ENCODE measurements at regions not wholly inside any gene's neighbourhood (a gene's known extent, or its start where the extent isn't known, plus 50 kb on each side); places are given as distances from the start of the nearest gene placed in this dataset.

DNA sequence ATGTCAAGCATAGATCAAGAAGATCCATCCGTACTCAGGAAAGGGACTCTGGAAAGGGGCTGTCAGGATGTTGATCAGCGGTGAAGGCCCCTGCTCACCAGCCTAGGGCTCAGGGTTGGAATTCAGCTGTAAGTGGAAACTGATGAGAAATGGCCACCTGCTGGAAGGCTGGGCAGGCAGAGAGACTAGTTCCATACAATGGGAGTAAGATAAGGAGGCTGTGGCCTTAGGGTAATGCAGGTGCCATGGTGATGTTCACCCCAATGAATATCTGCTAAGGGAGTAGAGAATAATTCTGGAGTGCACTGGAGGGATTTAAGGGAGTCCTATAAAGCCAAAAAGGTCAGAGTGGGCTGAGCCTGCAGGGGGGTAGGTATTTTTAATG lies 256.6 kb downstream of the CYRIA start:
- Histone ChIP-seq H3K4me3 (no peak overlapping the region), H3K27me3 (no peaks in the 10 kb centered on the region), H3K36me3 (no peaks in the 10 kb centered on the region), H3K9me3 (no peaks in the 10 kb centered on the region), H3K4me1 (no peaks in the 10 kb centered on the region), H3K27ac (no peak overlapping the region)
- DNase-seq (ENCODE audit: low spot score in 2 of 2): no peak
- WGBS: 93% methylated on average over 2 of the region's 2 CpGs
- TF ChIP-seq POLR2A (IDR thresholded peaks at IDR 0.05) (no peak), POLR2AphosphoS5 (IDR thresholded peaks at IDR 0.05) (no peak), EP300 (IDR thresholded peaks at IDR 0.05) (no peak)
- TF ChIP-seq, protein P1, sequence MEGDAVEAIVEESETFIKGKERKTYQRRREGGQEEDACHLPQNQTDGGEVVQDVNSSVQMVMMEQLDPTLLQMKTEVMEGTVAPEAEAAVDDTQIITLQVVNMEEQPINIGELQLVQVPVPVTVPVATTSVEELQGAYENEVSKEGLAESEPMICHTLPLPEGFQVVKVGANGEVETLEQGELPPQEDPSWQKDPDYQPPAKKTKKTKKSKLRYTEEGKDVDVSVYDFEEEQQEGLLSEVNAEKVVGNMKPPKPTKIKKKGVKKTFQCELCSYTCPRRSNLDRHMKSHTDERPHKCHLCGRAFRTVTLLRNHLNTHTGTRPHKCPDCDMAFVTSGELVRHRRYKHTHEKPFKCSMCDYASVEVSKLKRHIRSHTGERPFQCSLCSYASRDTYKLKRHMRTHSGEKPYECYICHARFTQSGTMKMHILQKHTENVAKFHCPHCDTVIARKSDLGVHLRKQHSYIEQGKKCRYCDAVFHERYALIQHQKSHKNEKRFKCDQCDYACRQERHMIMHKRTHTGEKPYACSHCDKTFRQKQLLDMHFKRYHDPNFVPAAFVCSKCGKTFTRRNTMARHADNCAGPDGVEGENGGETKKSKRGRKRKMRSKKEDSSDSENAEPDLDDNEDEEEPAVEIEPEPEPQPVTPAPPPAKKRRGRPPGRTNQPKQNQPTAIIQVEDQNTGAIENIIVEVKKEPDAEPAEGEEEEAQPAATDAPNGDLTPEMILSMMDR (IDR thresholded peaks at IDR 0.05): no peak

DNA sequence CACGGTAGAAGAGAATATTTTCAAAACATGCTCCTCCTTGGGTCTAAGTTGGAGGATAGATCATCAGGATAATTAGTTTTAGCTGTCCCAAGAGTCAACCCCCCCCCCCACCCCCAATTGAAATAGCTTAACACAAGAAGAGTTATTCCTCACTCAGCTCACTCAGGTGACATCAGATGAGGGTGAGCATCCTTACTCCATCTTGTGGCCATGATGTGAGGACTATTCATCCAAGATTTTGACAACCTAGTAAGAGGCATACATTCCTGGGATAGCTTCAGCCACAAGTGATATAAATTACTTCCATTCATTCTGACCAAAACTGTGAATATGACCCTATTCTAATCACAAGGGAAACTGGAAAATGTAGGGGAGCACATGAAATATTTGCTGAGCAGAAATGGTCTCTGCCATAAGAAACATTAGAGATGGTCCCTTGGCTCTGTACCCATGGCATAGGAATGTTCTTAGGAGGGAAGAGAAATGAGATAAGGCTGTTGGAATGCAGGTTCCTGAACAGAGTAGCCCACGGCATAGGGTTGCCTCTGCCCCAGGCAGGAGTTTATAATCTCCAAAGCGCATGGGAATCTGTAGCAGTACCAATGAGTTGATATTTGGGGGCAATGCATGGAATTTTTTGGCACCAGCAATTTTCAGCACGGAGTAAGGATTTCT lies 257.2 kb downstream of the CYRIA start:
- no peak for DNase-seq (ENCODE audit: low spot score in 2 of 2)
- H3K27ac ChIP-seq: no peak overlapping the region
- H3K4me1 ChIP-seq: no peaks in the 10 kb centered on the region
- no peaks in the 10 kb centered on the region for H3K9me3 ChIP-seq
- 62% methylated on average over 4 of the region's 4 CpGs for WGBS
- no peaks in the 10 kb centered on the region for H3K36me3 ChIP-seq
- TF ChIP-seq POLR2A (IDR thresholded peaks at IDR 0.05): no peak
- TF ChIP-seq EP300 (IDR thresholded peaks at IDR 0.05): no peak
- TF ChIP-seq, protein P1 (IDR thresholded peaks at IDR 0.05): no peak
- no peak for TF ChIP-seq POLR2AphosphoS5 (IDR thresholded peaks at IDR 0.05)
- no peaks in the 10 kb centered on the region for H3K27me3 ChIP-seq
- no peak overlapping the region for H3K4me3 ChIP-seq

DNA sequence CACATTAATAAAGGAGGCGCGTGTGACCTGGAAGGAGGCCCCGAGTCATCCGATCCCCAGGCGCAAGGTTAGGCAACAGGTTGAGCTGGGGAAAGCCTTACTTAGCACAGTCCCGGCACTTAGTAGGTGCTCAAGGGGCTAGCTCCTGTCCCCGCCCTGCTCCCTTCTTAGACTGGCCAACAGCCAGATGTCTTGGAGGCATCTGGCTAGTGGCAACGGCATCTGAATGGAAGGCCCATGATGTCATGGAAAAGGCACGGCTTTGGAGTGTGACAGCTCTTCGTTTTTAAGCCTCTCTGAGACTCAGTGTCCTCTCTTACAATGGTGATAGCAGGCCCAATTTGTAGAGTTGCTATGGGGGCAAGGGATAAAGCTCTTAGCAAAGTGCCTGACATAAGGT lies 258.3 kb downstream of the CYRIA start:
- 66% methylated on average over 10 of the region's 10 CpGs for WGBS
- H3K4me3 ChIP-seq: no peak overlapping the region
- no peaks in the 10 kb centered on the region for H3K36me3 ChIP-seq
- no peaks in the 10 kb centered on the region for H3K27me3 ChIP-seq
- TF ChIP-seq, protein P1 (IDR thresholded peaks at IDR 0.05): no peak
- no peak for TF ChIP-seq POLR2AphosphoS5 (IDR thresholded peaks at IDR 0.05)
- no peak for TF ChIP-seq POLR2A (IDR thresholded peaks at IDR 0.05)
- TF ChIP-seq EP300 (IDR thresholded peaks at IDR 0.05): no peak
- no peaks in the 10 kb centered on the region for H3K4me1 ChIP-seq
- no peak overlapping the region for H3K27ac ChIP-seq
- no peak for DNase-seq (ENCODE audit: low spot score in 2 of 2)
- H3K9me3 ChIP-seq: no peaks in the 10 kb centered on the region

DNA sequence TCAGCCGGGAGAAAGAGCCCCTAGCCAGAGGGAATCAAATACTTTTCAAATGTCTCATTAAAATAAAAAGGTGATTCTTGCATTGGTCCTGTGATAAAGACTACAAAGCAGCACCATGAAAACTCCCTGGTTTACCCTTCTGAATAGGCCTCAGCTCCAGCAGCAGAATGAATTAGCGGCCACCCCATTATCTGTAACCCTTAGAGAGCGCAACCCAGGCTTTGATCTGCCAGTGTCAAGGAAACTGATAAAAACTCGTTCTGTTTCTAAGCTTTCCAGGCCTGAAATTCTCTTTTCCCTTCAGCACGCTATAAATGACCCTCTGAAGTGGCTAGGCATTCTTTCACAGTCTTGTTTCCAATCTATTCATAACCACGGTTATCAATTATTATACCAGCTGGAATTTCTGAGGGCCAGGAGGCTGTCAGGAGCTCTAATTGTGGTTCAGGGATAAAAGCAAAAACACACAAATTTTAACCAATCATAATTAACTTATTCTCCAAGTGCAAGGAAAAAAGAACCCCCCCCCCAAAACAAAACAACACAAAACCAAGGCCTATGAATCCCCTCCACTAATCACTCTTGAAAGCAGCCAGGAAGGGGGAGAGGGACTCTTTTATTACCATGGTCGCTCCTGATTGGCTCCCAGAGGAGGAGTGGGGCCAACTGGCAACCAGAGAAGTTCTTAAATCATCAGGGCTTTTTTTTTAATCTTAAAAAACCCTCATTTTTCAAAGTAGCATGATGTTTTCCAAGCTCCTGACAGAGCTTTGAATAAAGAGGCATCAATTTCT lies 258.9 kb downstream of the CYRIA start:
- H3K27ac ChIP-seq: no peak overlapping the region
- TF ChIP-seq, protein P1 (IDR thresholded peaks at IDR 0.05): no peak
- TF ChIP-seq POLR2A (IDR thresholded peaks at IDR 0.05): no peak
- no peak for TF ChIP-seq POLR2AphosphoS5 (IDR thresholded peaks at IDR 0.05)
- TF ChIP-seq EP300 (IDR thresholded peaks at IDR 0.05): no peak
- no peaks in the 10 kb centered on the region for H3K4me1 ChIP-seq
- no peak overlapping the region for H3K4me3 ChIP-seq
- no peaks in the 10 kb centered on the region for H3K27me3 ChIP-seq
- H3K36me3 ChIP-seq: no peaks in the 10 kb centered on the region
- 71% methylated on average over 7 of the region's 7 CpGs for WGBS
- no peak for DNase-seq (ENCODE audit: low spot score in 2 of 2)
- H3K9me3 ChIP-seq: no peaks in the 10 kb centered on the region

DNA sequence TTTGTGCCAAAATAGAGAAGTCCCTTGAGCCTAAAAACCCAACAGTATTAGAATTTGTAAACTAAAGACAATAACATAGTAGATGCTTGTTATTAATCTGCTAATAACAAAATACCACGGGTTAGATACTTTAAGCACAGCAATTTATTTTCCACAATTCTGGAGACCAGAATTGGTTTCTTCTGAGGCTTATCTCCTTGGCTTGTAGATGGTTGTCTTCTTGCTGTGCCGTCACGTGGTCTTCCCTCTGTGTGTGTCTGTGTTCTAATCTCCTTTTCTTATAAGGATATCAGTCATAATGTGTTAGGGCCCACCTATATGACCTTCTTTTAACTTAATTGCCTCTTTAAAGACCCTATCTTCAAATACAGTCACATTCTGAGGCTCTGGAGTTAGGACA lies 260.1 kb downstream of the CYRIA start:
- Histone ChIP-seq H3K27ac (no peak overlapping the region), H3K4me3 (no peak overlapping the region), H3K9me3 (no peaks in the 10 kb centered on the region), H3K4me1 (no peaks in the 10 kb centered on the region), H3K36me3 (no peaks in the 10 kb centered on the region), H3K27me3 (no peaks in the 10 kb centered on the region)
- TF ChIP-seq, protein P1 (IDR thresholded peaks at IDR 0.05): no peak
- no peak for TF ChIP-seq POLR2AphosphoS5 (IDR thresholded peaks at IDR 0.05)
- TF ChIP-seq POLR2A (IDR thresholded peaks at IDR 0.05): no peak
- no peak for TF ChIP-seq EP300 (IDR thresholded peaks at IDR 0.05)
- WGBS: 81% methylated on average over 3 of the region's 3 CpGs
- no peak for DNase-seq (ENCODE audit: low spot score in 2 of 2)
